Parathyroid adenoma (tissue), 2 donors: ENCODE measurements at regions not wholly inside any gene's neighbourhood (a gene's known extent, or its start where the extent isn't known, plus 50 kb on each side); places are given as distances from the start of the nearest gene placed in this dataset.

Experiments
- H2AFZ ChIP-seq: fragments of 300-600 bp; sonication (generic); one replicate; pipeline ENCODE4 v1.7.0; 2017; ENCODE audit warnings: antibody characterized with exemption, mild to moderate bottlenecking
- H3K27ac ChIP-seq: fragments of 300-600 bp; sonication (generic); one replicate; pipeline ENCODE4 v1.7.0; 2017
- H3K27me3 ChIP-seq: fragments of 300-600 bp; sonication (generic); one replicate; pipeline ENCODE4 v1.7.0; 2017; ENCODE audit warnings: low read length; ENCODE audit not compliant: control insufficient read depth, insufficient read depth
- H3K36me3 ChIP-seq: fragments of 300-600 bp; sonication (generic); one replicate; pipeline ENCODE4 v1.7.0; 2017; ENCODE audit warnings: low read length; ENCODE audit not compliant: control insufficient read depth, insufficient read depth
- H3K4me1 ChIP-seq: fragments of 300-600 bp; sonication (generic); one replicate; pipeline ENCODE4 v1.7.0; 2017; ENCODE audit warnings: control low read depth
- H3K4me2 ChIP-seq: fragments of 300-600 bp; sonication (generic); one replicate; pipeline ENCODE4 v1.7.0; 2017; ENCODE audit warnings: low read length
- H3K4me3 ChIP-seq: fragments of 300-600 bp; sonication (generic); one replicate; pipeline ENCODE4 v1.7.0; 2017; ENCODE audit warnings: low read depth, low read length
- H3K79me2 ChIP-seq: fragments of 300-600 bp; sonication (generic); one replicate; pipeline ENCODE4 v1.7.0; 2017; ENCODE audit warnings: control low read depth
- H3K9ac ChIP-seq: fragments of 300-600 bp; sonication (generic); one replicate; pipeline ENCODE4 v1.7.0; 2017; ENCODE audit warnings: mild to moderate bottlenecking
- H3K9me3 ChIP-seq: fragments of 300-600 bp; sonication (generic); one replicate; pipeline ENCODE4 v1.7.0; 2017; ENCODE audit warnings: low read length; ENCODE audit not compliant: control insufficient read depth
- TF ChIP-seq, protein P1 (sequence below): fragments of 300-600 bp; sonication (generic); IDR thresholded peaks from one replicate; pipeline ENCODE4 v1.7.0; 2017; ENCODE audit warnings: antibody characterized with exemption, mild to moderate bottlenecking
- donor health status: primary hyperparathyroidism.

DNA sequence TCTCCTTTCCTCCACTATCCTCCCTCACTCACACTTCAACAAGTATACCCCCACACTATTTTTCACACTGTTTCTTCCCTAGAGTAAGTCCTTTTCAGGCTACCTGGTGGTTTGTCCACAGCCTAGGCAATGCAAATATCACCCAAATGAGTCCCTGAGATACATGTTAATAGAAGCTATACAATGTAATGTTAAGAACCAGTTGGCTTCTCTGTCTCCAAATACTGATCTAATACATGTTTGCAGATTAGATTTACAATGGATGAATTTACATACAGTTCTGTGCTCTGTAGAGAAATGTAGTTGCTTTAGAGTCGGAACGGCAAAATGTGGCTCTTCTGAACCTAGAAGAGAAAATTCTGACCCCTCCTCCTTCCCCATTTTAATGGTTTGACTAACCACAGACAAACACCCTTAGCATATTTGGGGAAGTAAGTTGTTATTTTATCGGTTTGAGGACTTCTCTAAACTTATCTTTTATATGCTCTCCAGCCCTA, 63.6 kb upstream of the MBNL1 start:
- Histone ChIP-seq H3K9ac (no peak overlapping the region), H3K27ac (no peak overlapping the region), H3K27me3 (no peaks in the 10 kb centered on the region), H3K4me2 (no peak overlapping the region), H3K9me3 (no peaks in the 10 kb centered on the region), H3K4me1 (no peaks in the 10 kb centered on the region), H3K79me2 (no peaks in the 10 kb centered on the region), H3K4me3 (no peak overlapping the region), H3K36me3 (no peaks in the 10 kb centered on the region), H2AFZ (no peak overlapping the region)
- TF ChIP-seq, protein P1, sequence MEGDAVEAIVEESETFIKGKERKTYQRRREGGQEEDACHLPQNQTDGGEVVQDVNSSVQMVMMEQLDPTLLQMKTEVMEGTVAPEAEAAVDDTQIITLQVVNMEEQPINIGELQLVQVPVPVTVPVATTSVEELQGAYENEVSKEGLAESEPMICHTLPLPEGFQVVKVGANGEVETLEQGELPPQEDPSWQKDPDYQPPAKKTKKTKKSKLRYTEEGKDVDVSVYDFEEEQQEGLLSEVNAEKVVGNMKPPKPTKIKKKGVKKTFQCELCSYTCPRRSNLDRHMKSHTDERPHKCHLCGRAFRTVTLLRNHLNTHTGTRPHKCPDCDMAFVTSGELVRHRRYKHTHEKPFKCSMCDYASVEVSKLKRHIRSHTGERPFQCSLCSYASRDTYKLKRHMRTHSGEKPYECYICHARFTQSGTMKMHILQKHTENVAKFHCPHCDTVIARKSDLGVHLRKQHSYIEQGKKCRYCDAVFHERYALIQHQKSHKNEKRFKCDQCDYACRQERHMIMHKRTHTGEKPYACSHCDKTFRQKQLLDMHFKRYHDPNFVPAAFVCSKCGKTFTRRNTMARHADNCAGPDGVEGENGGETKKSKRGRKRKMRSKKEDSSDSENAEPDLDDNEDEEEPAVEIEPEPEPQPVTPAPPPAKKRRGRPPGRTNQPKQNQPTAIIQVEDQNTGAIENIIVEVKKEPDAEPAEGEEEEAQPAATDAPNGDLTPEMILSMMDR, result no peak

DNA sequence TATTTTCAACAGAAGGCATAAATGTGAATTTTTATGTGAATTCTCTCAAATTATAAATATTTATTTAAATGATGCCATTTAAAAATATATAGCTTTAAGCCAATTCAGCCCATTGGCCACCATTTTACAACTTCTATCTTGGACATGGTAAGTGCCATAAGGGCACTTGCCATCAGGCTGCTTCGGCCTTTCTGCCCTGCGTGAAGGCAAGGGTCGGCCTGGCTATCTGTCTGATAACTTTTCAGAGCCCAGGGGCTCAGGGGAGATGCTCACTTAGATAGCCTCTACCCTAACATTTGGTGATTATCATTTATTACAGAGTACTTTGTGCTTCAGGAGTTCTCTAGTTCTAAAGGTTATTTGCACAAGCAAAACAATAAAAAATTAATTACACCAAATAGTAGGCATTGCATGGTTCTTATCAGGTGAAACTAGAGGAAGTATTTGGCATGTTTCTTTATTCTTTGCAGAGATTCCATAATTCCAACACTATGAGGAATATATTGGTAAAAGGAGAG, 62.4 kb upstream of the MBNL1 start:
- no peaks in the 10 kb centered on the region for H3K9me3 ChIP-seq
- TF ChIP-seq, protein P1, result no peak
- H2AFZ ChIP-seq, result no peak overlapping the region
- no peaks in the 10 kb centered on the region for H3K36me3 ChIP-seq
- no peak overlapping the region for H3K4me3 ChIP-seq
- no peaks in the 10 kb centered on the region for H3K4me1 ChIP-seq
- no peak overlapping the region for H3K27ac ChIP-seq
- H3K9ac ChIP-seq, result no peak overlapping the region
- H3K79me2 ChIP-seq, result no peaks in the 10 kb centered on the region
- no peak overlapping the region for H3K4me2 ChIP-seq
- H3K27me3 ChIP-seq, result no peaks in the 10 kb centered on the region

DNA sequence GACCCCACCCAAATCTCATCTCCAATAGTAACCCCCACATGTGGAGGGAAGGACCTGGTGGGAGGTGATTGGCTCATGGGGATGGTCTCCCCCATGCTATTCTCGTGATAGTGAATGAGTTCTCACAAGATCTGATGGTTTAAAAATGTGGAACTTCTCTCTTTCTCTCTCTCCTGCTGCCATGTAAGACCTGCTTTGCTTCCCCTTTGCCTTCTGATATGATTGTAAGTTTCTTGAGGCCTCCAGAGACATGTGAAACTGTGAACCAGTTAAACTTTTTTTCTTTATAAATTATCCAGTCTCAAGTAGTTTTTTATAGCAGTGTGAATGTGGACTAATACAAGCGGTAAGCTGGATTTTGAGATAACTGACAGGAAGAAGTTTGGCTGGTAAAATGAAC, 60.3 kb upstream of the MBNL1 start:
- no peaks in the 10 kb centered on the region for H3K27me3 ChIP-seq
- H3K9me3 ChIP-seq, result no peaks in the 10 kb centered on the region
- no peak overlapping the region for H3K4me2 ChIP-seq
- H2AFZ ChIP-seq, result no peak overlapping the region
- no peak overlapping the region for H3K4me3 ChIP-seq
- H3K27ac ChIP-seq, result no peak overlapping the region
- no peaks in the 10 kb centered on the region for H3K36me3 ChIP-seq
- H3K79me2 ChIP-seq, result no peaks in the 10 kb centered on the region
- H3K4me1 ChIP-seq, result peaks cover 2% of the 10 kb centered on the region
- TF ChIP-seq, protein P1, result no peak
- no peak overlapping the region for H3K9ac ChIP-seq

DNA sequence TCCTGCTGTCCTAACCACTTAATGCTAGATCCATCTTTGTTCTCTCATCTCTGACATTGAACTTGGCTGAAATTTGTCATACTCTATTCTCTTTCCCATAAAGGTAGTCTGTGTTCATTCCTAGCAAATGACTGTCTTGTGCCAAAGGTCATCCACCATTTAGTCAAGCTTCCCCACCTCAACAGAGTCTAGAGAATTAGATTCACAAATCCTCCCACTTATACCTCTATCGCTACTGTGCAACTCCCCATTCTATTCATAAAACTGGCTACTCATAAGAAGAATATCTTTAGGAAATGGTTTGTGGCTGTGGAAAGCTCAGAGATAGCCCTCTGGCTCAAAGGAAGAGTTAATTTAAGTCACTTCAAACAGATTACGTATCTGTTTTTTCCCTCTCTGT, 59.7 kb upstream of the MBNL1 start:
- H2AFZ ChIP-seq, result no peak overlapping the region
- H3K79me2 ChIP-seq, result no peaks in the 10 kb centered on the region
- H3K27ac ChIP-seq, result no peak overlapping the region
- peaks cover 2% of the 10 kb centered on the region for H3K4me1 ChIP-seq
- no peaks in the 10 kb centered on the region for H3K9me3 ChIP-seq
- TF ChIP-seq, protein P1, result no peak
- no peak overlapping the region for H3K4me3 ChIP-seq
- H3K9ac ChIP-seq, result no peak overlapping the region
- H3K36me3 ChIP-seq, result no peaks in the 10 kb centered on the region
- H3K27me3 ChIP-seq, result no peaks in the 10 kb centered on the region
- H3K4me2 ChIP-seq, result no peak overlapping the region

DNA sequence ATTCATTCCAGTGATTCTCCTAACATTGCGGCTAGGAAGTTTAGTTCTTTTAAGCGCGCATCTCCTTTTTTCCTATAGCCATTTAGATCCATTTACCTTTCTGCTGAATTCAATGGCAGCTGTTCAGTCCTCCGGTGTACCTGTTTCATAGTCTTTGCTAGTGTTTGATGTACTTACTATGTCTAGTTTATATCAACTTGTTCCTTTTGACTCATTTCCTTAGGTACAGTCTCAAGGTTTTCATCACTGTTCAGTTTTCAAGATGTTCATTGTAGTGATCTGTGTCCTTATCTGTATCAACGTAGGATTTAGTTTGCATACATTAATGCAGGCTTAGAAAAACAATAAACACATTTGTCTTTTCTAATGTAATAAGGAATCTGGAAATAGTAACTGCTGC, 59.0 kb upstream of the MBNL1 start:
- no peak overlapping the region for H3K27ac ChIP-seq
- no peak overlapping the region for H3K4me3 ChIP-seq
- no peak overlapping the region for H2AFZ ChIP-seq
- no peak overlapping the region for H3K4me2 ChIP-seq
- H3K27me3 ChIP-seq, result no peaks in the 10 kb centered on the region
- H3K9me3 ChIP-seq, result no peaks in the 10 kb centered on the region
- H3K36me3 ChIP-seq, result no peaks in the 10 kb centered on the region
- H3K4me1 ChIP-seq, result peaks cover 2% of the 10 kb centered on the region
- no peak overlapping the region for H3K9ac ChIP-seq
- no peaks in the 10 kb centered on the region for H3K79me2 ChIP-seq
- TF ChIP-seq, protein P1, result no peak
